Inflammatory macrophage (primary cell): ENCODE measurements at regions not wholly inside any gene's neighbourhood (a gene's known extent, or its start where the extent isn't known, plus 50 kb on each side); places are given as distances from the start of the nearest gene placed in this dataset.
"Not testable (repeated sequence)": the region's sequence is repeated elsewhere in the genome, so short reads cannot be mapped to it uniquely, and the experiment has no call there.

Source experiments
- DNase-seq, 2 donors: peaks; one replicate each; pipeline ENCODE4 v3.0.0-alpha.2; 2020 to 2022

GRCh38 chr6:81093051-81093450, 659.4 kb downstream of the TENT5A start:
- DNase-seq, result no peak

DNA sequence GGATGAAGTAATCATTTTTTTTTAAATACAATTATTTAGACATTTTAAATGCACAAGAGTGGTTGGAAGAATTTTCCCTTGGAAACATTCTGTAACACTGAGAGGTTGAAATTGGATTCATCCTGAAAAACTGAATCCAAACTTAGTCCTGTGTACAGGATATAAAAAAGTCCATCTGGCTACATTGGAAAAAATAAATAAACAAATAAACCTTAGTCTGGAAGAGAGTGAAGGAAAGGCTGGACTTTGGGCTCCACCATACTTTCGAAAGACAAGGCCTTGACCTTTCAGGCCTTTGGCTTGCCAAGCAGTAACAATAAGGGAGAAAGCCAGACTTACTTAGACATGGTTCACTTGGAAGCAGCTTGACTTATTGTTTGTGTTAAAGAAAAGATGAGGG, 664.3 kb downstream of the TENT5A start:
- DNase-seq, result no peak

GRCh38 chr6:81086991-81087390, 665.5 kb downstream of the TENT5A start:
- no peak for DNase-seq

- DNase-seq, result no peak
Measured at GRCh38 chr6:81085431-81085790, 667.1 kb downstream of the TENT5A start.

GRCh38 chr6:81084776-81085430, 667.6 kb downstream of the TENT5A start:
- DNase-seq, result no peak

GRCh38 chr6:81075974-81076373, 676.5 kb downstream of the TENT5A start:
- DNase-seq, result no peak

DNA sequence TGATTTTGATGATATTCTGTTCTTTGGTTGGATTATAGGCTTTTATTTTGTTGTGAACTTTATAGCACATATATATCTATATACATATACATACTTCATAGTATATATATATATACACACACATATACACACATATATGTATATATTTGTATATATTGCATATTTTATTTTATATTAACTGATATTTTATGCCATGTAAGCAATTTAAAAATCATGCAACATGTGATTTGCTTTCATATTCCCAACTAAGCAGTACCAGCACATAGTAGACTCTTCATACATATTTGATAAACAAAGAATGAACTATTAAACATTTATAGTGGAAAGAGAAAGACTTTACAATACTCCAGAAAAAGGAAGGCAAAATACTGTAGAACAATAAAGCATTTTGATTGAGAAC, 679.2 kb downstream of the TENT5A start:
- DNase-seq, result no peak

DNA sequence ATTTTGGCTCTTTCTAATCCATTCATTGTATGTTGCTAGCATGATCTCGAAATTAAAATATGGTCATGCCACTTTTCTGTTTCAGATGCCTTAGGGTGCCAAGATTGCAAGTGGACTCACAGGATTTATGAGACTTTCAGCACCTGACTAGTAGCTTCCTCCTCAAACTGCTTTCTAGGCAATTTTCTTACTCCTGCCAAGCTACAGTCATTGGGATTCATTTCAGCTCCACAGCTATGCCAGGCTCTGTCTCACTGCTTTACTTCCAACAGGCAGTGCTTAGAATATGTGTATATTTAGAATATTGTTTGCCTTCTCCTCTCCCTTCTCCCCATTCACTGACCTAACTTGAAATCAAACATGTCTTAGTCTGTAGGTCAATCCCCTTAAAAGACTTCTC, 681.4 kb downstream of the TENT5A start:
- no peak for DNase-seq

GRCh38 chr6:81067057-81067456, 685.4 kb downstream of the TENT5A start:
- no peak for DNase-seq

DNA sequence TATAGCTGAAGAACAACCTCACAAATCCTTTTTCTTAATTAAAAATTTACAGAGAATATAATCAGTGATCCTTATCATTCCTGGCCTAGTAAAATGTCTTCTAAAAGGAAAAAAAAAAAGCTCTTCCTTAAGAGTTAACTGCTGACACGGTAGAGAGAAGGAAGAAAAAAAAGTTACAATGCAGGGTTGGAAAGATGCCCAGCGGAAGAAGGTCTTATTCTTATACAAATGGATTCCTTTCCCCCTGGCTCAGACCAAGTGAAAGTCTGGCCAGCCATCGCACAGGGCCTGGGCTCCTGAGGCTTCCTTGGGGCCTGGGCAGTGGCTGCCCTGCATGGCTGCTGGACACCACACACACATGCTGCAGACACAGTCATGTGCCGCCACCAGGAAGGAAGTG, 688.6 kb downstream of the TENT5A start:
- no peak for DNase-seq

DNA sequence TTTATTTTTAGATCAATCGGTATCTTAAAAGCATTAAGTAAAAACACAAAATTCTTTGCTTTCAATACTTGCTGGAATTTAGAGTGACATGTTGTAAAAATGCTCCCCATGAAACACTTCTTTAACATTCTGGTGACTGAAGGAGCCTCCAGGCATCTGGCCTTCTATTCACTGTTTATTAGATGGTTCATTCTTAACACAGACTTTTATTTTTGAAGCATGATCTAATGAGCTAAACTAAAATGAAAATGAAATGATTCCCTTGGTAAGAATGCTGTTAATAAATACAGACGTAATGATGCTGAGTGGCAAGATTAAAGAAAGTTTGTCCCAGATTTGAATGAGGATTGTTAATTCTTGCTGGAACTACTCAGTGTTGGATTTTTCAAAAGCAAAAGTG, 698.4 kb downstream of the TENT5A start:
- DNase-seq, result no peak

GRCh38 chr6:81051952-81052351, 700.5 kb downstream of the TENT5A start:
- DNase-seq, result no peak

GRCh38 chr6:81049425-81050042, 702.9 kb downstream of the TENT5A start:
- DNase-seq, result no peak

DNA sequence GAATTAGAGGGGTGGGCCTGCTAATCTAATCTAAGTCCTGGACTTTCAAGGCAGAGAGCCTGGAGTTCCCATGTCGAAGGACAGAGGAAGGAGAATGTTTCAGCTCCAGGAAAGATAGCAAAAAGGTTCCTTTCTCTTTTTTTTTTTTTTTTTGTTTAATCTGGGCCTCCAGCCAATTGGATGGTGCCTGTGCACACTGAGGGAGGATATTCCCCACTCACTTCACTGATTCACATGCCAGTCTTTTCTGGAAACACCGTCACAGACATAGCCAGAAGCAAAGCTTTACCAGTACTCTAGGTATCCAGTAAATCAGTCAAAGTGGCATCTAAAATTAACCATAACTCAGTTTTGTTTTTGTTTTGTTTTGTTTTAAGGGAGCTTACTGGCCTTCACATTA, 721.1 kb downstream of the TENT5A start:
- no peak for DNase-seq

DNA sequence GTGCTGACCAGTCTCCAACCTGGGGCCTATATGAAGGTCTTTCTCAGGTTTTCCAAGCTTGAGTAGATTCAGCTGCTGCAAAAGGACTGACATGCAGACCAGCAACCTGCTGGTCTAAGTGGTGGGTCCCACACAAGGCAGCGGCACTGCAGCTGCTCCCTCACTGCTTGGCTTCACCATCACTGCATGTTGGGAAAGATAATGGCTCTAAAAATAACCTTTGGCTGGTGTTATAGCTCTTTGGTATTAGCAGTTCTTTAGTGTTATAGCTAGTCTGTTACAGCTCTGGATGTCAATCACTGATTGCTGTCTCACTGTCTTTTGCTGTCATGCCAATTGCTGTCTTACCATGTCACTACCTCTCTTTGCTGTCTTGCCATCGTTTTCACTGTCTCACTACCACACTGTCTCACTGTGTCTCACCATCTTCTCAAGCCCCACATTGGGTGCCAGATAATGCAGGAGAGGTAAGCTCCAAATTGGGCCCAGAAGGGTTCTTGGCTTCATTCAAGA, 726.4 kb downstream of the TENT5A start:
- DNase-seq, result no peak

GRCh38 chr6:81023709-81024108, 728.8 kb downstream of the TENT5A start:
- no peak for DNase-seq

DNA sequence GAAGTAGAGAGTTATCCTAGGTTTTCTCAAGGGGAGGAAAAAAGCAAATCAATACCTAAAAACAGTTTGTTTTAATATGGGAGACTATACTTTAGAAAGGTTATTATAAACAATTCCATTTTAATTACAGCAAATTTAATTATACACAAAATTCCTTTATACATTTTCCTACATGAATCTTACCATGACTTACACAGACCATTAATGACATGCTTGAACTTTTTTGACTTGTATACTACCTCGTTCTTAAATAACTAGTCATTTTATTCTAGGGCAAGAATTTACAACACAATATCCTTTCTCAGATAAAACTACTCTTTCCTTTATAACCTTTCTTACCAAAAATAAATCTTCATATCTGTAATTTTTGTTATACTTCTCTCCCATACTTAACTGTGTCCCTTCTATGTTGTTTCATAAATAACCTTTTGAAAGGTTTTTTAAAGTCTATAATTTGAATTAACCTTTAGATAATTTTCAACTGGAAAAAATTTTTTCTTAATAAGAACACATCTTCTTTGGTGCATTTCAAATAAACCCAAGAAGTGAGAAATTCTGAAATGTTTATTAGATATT, 729.4 kb downstream of the TENT5A start:
- no peak for DNase-seq

DNA sequence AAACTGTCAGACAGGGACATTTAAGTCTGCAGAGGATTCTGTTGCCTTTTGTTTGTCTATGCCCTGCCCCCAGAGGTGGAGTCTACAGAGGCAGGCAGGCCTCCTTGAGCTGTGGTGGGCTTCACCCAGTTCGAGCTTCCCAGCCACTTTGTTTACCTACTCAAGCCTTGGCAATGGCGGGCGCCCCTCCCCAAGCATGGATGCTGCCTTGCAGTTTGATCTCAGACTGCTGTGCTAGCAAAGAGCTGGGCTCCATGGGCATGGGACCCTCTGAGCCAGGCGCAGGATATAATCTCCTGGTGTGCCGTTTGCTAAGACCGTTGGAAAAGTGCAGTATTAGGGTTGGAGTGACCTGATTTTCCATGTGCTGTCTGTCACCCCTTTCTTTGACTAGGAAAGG, 734.9 kb downstream of the TENT5A start:
- DNase-seq, result not testable (repeated sequence)

- DNase-seq, result no peak
Measured at GRCh38 chr6:81003894-81004293, 748.6 kb downstream of the TENT5A start.

DNA sequence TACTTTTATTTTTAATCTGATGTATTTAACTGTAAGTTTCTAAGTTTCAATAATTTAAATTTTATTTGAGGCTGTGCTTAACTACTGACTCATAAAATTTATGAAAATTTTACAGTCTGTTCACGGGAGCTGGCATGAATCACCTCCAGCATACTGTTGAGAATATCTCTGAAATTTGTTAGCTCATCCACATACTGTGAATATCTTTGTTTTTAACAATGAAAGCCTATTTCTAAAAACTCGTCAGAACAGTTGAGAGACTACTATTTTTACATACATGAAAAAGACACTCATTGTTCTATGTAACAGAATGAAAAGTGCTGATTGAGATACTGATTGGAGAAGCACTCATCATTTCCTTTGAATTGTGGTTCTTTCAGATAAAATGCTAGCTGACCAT, 749.3 kb downstream of the TENT5A start:
- DNase-seq, result no peak

DNA sequence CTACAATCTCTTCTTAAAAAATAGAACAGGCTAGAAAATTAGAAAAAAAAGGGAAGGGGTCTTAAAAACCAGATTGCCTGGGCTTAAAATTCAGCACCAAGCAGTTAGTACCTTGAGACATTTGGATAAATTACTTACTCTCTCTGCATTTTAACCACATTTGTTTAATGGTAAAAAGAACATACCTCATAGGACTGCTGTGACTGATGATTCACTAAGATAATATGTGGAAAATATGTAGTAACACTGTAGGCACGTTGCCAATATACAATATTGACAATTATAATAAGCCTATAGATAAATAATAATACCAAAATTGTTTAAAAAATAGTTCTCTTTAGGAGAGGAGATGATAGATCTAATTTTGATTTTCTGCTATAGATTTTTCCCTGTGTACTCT, 750.4 kb downstream of the TENT5A start:
- DNase-seq, result no peak

- no peak for DNase-seq
Measured at GRCh38 chr6:80991316-80991715, 761.2 kb downstream of the TENT5A start.

DNA sequence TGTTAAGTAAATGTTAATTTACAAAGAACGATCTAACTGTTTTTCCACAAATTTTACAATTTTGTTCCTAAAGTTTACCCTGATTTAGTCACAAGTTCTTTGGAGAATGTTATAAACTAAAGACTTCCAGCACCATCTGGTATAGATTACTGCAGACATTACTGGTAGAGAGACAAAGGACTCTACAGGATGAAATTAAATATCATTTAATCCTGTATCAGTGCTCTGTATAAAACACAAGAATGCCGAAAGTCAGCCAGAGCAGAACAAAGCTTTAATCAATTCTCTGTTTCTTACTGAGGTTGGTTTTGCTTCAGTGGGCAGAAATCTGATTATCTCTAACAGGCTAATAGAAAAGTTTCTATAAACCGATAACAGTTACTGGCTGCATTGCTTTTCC, 763.6 kb downstream of the TENT5A start:
- no peak for DNase-seq

DNA sequence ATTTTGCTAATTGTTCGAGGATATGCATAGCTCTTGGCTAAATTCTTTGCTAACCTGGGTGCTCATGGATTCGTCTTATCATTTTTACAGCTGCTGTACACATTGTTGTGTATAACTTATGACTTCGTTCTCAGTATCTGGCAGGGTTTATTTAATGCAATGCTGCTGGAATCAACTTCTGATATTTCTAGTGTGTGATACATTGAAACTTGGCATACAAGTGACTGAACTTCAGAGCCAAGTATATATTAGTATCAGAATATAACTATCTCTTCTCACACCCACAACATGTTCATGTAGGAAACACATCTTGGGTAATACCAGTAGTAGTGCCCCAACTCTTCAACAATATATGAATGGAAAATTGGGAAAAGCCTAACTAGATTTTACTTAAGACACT, 764.2 kb downstream of the TENT5A start:
- no peak for DNase-seq
